Midbrain (tissue), 1 donor: ENCODE measurements at regions not wholly inside any gene's neighbourhood (a gene's known extent, or its start where the extent isn't known, plus 50 kb on each side); places are given as distances from the start of the nearest gene placed in this dataset.
"Not testable (repeated sequence)": the region's sequence is repeated elsewhere in the genome, so short reads cannot be mapped to it uniquely, and the experiment has no call there.

ENCODE experiments used
- DNase-seq: peaks from one replicate; lab custom pipeline; 2025; lab: John Stamatoyannopoulos, UW

GRCh38 chr1:182259968-182260367, 131.6 kb downstream of the GLUL start:
- no peak for DNase-seq

GRCh38 chr1:182259229-182259872, 132.2 kb downstream of the GLUL start:
- peak; percentile 30 for DNase-seq

- DNase-seq: no peak
Measured at GRCh38 chr1:182257369-182258063, 134.1 kb downstream of the GLUL start.

GRCh38 chr1:182256931-182257330, 134.7 kb downstream of the GLUL start:
- no peak for DNase-seq

GRCh38 chr1:182255494-182255893, 136.1 kb downstream of the GLUL start:
- no peak for DNase-seq

- DNase-seq: no peak
Measured at GRCh38 chr1:182253319-182253860, 138.2 kb downstream of the GLUL start.

- DNase-seq: no peak
Measured at GRCh38 chr1:182251561-182251960, 140.0 kb downstream of the GLUL start.

- no peak for DNase-seq
Measured at GRCh38 chr1:182249201-182249676, 142.4 kb downstream of the GLUL start.

GRCh38 chr1:182248721-182249120, 142.9 kb downstream of the GLUL start:
- no peak for DNase-seq

- DNase-seq: not testable (repeated sequence)
Measured at GRCh38 chr1:182247813-182248212, 143.8 kb downstream of the GLUL start.

GRCh38 chr1:182246783-182247182, 144.8 kb downstream of the GLUL start:
- no peak for DNase-seq

GRCh38 chr1:182245040-182245439, 146.6 kb downstream of the GLUL start:
- DNase-seq: no peak

- no peak for DNase-seq
Measured at GRCh38 chr1:182244451-182244850, 147.1 kb downstream of the GLUL start.

- no peak for DNase-seq
Measured at GRCh38 chr1:182242641-182243040, 148.9 kb downstream of the GLUL start.

GRCh38 chr1:182240085-182240484, 151.5 kb downstream of the GLUL start:
- no peak for DNase-seq

- no peak for DNase-seq
Measured at GRCh38 chr1:182238421-182238820, 153.2 kb downstream of the GLUL start.

- DNase-seq: no peak
Measured at GRCh38 chr1:182237329-182237728, 154.3 kb downstream of the GLUL start.

GRCh38 chr1:182236651-182237077, 154.9 kb downstream of the GLUL start:
- no peak for DNase-seq

- peak; percentile 18 for DNase-seq
Measured at GRCh38 chr1:182235952-182236650, 155.5 kb downstream of the GLUL start.

GRCh38 chr1:182235604-182235951, 156.0 kb downstream of the GLUL start:
- no peak for DNase-seq

GRCh38 chr1:182229921-182230491, 161.6 kb downstream of the GLUL start:
- DNase-seq: no peak

GRCh38 chr1:182229451-182229850, 162.1 kb downstream of the GLUL start:
- DNase-seq: no peak
